ENCODE measurements at regions not wholly inside any gene's neighbourhood (a gene's known extent, or its start where the extent isn't known, plus 50 kb on each side); places are given as distances from the start of the nearest gene placed in this dataset.

DNA sequence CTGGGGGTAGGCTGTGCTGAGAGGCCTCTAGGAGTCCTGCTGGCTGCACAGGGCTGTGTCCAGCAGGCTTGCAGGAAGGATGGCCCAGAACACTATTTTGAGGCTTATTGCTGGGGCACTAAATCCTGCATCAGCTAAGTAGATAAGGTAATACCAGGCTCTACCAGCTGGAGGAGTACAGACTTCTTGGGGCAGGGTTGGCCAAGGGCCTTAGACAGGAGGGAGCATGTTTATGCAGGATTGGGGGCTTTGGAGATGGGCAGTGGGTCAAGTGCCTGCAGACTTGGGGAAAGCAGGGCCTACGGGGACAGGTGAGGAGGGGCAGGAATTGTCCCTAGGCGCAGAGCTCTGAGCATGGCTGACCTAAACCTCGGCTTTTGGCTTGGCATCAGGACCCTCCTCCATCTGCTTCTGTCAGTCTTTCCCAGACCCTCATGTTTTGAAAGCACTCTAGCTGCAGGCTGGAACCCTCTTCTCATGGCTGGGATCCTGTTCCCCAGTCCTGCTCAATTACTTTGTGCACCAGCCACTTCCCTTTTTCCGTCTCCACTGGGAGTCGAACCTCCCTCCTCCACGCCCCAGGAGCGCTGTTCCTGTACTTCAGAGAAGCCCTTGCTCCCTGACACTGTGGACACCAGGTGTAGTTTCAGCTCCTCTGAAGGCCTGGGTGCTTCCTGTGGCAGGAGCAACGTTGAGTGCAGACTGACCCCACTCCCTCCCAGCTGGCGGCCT lies 61.0 kb upstream of the SPTLC1 start:
- ChIA-PET CTCF (no interaction called here), POLR2A (no interaction called here)
- Mint-ChIP-seq H3K36me3 (ENCODE audit: low read depth) (no peaks in the 10 kb centered on the region), H3K27ac (no peak overlapping the region), H3K9me3 (no peaks in the 10 kb centered on the region), H3K4me3 (no peak overlapping the region), H3K4me1 (ENCODE audit: low read depth) (no peaks in the 10 kb centered on the region), H3K27me3 (no peaks in the 10 kb centered on the region)
- no peak overlapping the region for H3K4me3 ChIP-seq (ENCODE audit: low read length)
- no peaks in the 10 kb centered on the region for H3K36me3 ChIP-seq (ENCODE audit: insufficient read depth, low read length)
- ATAC-seq (ENCODE audit: poor library complexity) (no peak), DNase-seq (no peak)
- intact Hi-C loops (cut with DNase I, micrococcal nuclease), result no loop called here
- TF ChIP-seq, protein P1, sequence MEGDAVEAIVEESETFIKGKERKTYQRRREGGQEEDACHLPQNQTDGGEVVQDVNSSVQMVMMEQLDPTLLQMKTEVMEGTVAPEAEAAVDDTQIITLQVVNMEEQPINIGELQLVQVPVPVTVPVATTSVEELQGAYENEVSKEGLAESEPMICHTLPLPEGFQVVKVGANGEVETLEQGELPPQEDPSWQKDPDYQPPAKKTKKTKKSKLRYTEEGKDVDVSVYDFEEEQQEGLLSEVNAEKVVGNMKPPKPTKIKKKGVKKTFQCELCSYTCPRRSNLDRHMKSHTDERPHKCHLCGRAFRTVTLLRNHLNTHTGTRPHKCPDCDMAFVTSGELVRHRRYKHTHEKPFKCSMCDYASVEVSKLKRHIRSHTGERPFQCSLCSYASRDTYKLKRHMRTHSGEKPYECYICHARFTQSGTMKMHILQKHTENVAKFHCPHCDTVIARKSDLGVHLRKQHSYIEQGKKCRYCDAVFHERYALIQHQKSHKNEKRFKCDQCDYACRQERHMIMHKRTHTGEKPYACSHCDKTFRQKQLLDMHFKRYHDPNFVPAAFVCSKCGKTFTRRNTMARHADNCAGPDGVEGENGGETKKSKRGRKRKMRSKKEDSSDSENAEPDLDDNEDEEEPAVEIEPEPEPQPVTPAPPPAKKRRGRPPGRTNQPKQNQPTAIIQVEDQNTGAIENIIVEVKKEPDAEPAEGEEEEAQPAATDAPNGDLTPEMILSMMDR (IDR thresholded peaks at IDR 0.05), result no peak
- no peak overlapping the region for H3K27ac ChIP-seq (ENCODE audit: low read depth in 1 of 2, low read length in 2 of 2)
- peaks cover 3 to 22% of the 10 kb centered on the region in 2 experiments for H3K9me3 ChIP-seq (ENCODE audit: control insufficient read depth in 1 of 2, insufficient read depth in 1 of 2, low read length in 2 of 2)
- no peaks in the 10 kb centered on the region for H3K27me3 ChIP-seq (ENCODE audit: control insufficient read depth in 1 of 2, insufficient read depth in 2 of 2, low read length in 2 of 2)
- H3K4me1 ChIP-seq (ENCODE audit: insufficient read depth, low read length), result no peaks in the 10 kb centered on the region

DNA sequence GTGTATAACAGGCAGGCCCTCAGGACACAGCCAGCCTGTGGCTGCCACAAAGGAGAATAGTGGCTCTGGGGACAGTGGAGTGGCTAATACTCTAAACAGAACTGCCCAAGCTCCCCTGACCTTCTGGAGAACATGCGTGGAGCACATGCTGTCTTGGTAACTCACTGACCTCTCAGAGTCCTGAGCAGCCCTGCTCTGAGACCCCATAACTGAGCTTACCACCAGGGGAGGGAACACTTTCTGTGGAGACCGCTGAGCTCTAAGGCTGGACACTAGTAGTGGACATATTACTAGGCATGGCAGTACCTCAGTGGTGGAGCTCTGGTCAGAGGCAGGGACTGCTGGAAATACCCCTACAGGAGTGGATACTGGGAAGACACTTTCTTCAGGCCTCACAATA lies 60.2 kb upstream of the SPTLC1 start:
- no peaks in the 10 kb centered on the region for H3K9me3 Mint-ChIP-seq
- no peak for DNase-seq
- H3K4me3 Mint-ChIP-seq, result no peak overlapping the region
- Histone ChIP-seq H3K9me3 (ENCODE audit: control insufficient read depth in 1 of 2, insufficient read depth in 1 of 2, low read length in 2 of 2) (peaks cover 3 to 27% of the 10 kb centered on the region in 2 experiments), H3K4me1 (ENCODE audit: insufficient read depth, low read length) (no peaks in the 10 kb centered on the region), H3K27me3 (ENCODE audit: control insufficient read depth in 1 of 2, insufficient read depth in 2 of 2, low read length in 2 of 2) (peaks cover 0 to 2% of the 10 kb centered on the region in 2 experiments), H3K4me3 (ENCODE audit: low read length) (no peak overlapping the region), H3K27ac (ENCODE audit: low read depth in 1 of 2, low read length in 2 of 2) (no peak overlapping the region), H3K36me3 (ENCODE audit: insufficient read depth, low read length) (no peaks in the 10 kb centered on the region)
- no peak overlapping the region for H3K27ac Mint-ChIP-seq
- ChIA-PET POLR2A (no interaction called here), CTCF (no interaction called here)
- no peak for ATAC-seq (ENCODE audit: poor library complexity)
- no peaks in the 10 kb centered on the region for H3K27me3 Mint-ChIP-seq
- H3K4me1 Mint-ChIP-seq (ENCODE audit: low read depth), result no peaks in the 10 kb centered on the region
- H3K36me3 Mint-ChIP-seq (ENCODE audit: low read depth), result no peaks in the 10 kb centered on the region
- TF ChIP-seq, protein P1 (IDR thresholded peaks at IDR 0.05), result no peak
- intact Hi-C loops (cut with DNase I, micrococcal nuclease), result no loop called here

DNA sequence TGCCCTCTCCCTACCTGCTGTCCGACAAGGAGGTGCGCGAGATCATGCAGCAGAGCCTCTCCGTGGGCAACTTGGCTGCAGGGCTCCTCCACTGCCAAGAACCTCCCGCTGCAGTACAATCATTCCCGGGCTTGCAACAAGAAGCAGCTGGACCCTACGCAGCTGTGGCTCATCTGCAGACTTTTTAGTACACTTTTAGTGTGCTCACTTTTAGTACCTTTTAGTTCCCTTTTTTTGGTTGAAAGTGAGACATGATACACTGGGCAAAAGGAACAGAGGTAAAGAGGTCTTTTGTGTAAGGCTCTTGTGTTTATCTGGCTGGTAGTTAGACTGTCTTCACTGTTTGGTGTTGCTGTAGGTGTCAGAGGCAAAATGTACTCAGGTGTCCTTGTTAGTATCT lies 58.1 kb upstream of the SPTLC1 start:
- ChIA-PET POLR2A (no interaction called here), CTCF (no interaction called here)
- H3K27ac Mint-ChIP-seq, result no peak overlapping the region
- TF ChIP-seq, protein P1 (IDR thresholded peaks at IDR 0.05), result no peak
- Histone ChIP-seq H3K27ac (ENCODE audit: low read depth in 1 of 2, low read length in 2 of 2) (no peak overlapping the region), H3K4me3 (ENCODE audit: low read length) (no peak overlapping the region), H3K27me3 (ENCODE audit: control insufficient read depth in 1 of 2, insufficient read depth in 2 of 2, low read length in 2 of 2) (peaks cover 0 to 2% of the 10 kb centered on the region in 2 experiments), H3K36me3 (ENCODE audit: insufficient read depth, low read length) (no peaks in the 10 kb centered on the region), H3K9me3 (ENCODE audit: control insufficient read depth in 1 of 2, insufficient read depth in 1 of 2, low read length in 2 of 2) (peaks cover 3 to 27% of the 10 kb centered on the region in 2 experiments), H3K4me1 (ENCODE audit: insufficient read depth, low read length) (no peaks in the 10 kb centered on the region)
- DNase-seq (no peak), ATAC-seq (ENCODE audit: poor library complexity) (no peak)
- intact Hi-C loops (cut with DNase I, micrococcal nuclease), result no loop called here
- H3K9me3 Mint-ChIP-seq, result no peaks in the 10 kb centered on the region
- no peaks in the 10 kb centered on the region for H3K36me3 Mint-ChIP-seq (ENCODE audit: low read depth)
- no peaks in the 10 kb centered on the region for H3K27me3 Mint-ChIP-seq
- H3K4me3 Mint-ChIP-seq, result no peak overlapping the region
- H3K4me1 Mint-ChIP-seq (ENCODE audit: low read depth), result no peaks in the 10 kb centered on the region

All from CD4-positive, alpha-beta T cell (primary cell).